Right lobe of liver (tissue), 6 donors: ENCODE measurements at regions not wholly inside any gene's neighbourhood (a gene's known extent, or its start where the extent isn't known, plus 50 kb on each side); places are given as distances from the start of the nearest gene placed in this dataset.
"Not testable (repeated sequence)": the region's sequence is repeated elsewhere in the genome, so short reads cannot be mapped to it uniquely, and the experiment has no call there.

ENCODE experiments used
- ATAC-seq, 4 donors: fragments of 200-7000 bp; cut with Tn5 transposase; one replicate each; pipeline ENCODE4 v1.9.1; 2020; ENCODE audit warnings: mild to moderate bottlenecking in 4 of 4, moderate library complexity in 4 of 4
- DNase-seq, 3 donors: peaks; one replicate each; pipeline ENCODE4 v3.0.0-alpha.2; 2020
- H3K27ac ChIP-seq, 3 donors: fragments of 200-600 bp; one replicate each; pipeline ENCODE4 v1.8.0; 2022
- H3K27me3 ChIP-seq, 2 donors: fragments of 200-600 bp; one replicate each; pipeline ENCODE4 v1.8.0; 2022
- H3K36me3 ChIP-seq, 4 donors: fragments of 200-600 bp; sonication (generic) in 1 of 4; one replicate each; pipeline versions ENCODE4 v1.5.1 to v1.8.0; 2017 to 2022; ENCODE audit warnings: control low read depth in 1 of 4
- H3K4me1 ChIP-seq, 4 donors: fragments of 200-600 bp; sonication (generic) in 1 of 4; one replicate each; pipeline versions ENCODE4 v1.5.1 to v1.8.0; 2017 to 2022; ENCODE audit warnings: control low read depth in 1 of 4
- H3K4me3 ChIP-seq, 3 donors: fragments of 200-600 bp; one replicate each; pipeline ENCODE4 v1.8.0; 2022
- H3K9me3 ChIP-seq, 4 donors: fragments of 200-600 bp; sonication (generic) in 1 of 4; one replicate each; pipeline versions ENCODE4 v1.5.1 to v1.8.0; 2017 to 2022; ENCODE audit warnings: control low read depth in 1 of 4
- POLR2A ChIP-seq: fragments of 450-650 bp; IDR thresholded peaks from one replicate; pipeline ENCODE4 v1.6.1; 2017; ENCODE audit warnings: antibody characterized with exemption, mild to moderate bottlenecking
- WGBS: methylation state at CpG from one replicate; pipeline ENCODE4 v1.1.6; 2018; ENCODE audit warnings: low coverage, low lambda C conversion rate; ENCODE audit not compliant: insufficient coverage; ENCODE audit errors: missing lambda C conversion rate; 5-methylcytosine and 5-hydroxymethylcytosine counted together
- intact Hi-C, 2 donors: fragments of 100-400 bp; cut with DNase I; formaldehyde crosslinking; loops; one replicate each; pipeline versions ENCODE4 v1.11.2 to v1.14.1; 2022
- TF ChIP-seq, protein P1 (sequence below), 4 donors: fragments of 200-600 bp in 3 of 4; fragments of 450-650 bp in 1 of 4; IDR thresholded peaks; one replicate each; pipeline versions ENCODE4 v1.5.1 to v1.8.0; 2016 to 2022; ENCODE audit warnings: antibody characterized with exemption in 4 of 4, mild to moderate bottlenecking in 2 of 4
- donor health status: DM: no; HTN: yes; CAD: no.
- donor health status: DM: no; HTN: no; CAD: no.
- donor health status: DM: no; HTN: no; CAD: no.
- donor health status: DM: no; HTN: yes; CAD: no.
- donor health status: DM: no; HTN: yes; CAD: no.

DNA sequence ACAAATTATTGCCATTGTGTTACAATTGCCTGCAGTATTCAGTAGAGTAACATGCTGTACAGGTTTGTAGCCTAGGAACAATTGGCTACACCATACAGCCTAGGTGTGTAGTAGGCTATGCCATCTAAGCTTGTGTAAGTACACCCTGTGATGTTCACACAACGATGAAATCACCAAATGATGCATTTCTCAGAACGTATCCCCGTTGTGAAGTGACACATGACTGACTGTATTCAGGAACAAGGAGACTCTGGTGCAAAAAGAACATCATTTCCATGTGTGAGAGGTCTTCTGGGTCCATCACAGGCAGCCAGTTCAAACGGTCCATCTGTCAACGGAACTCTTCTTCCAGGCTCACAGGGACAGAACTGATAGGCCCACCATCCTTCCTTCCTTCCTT is 263.7 kb downstream of the ANAPC1 start:
- Histone ChIP-seq H3K4me3 (no peak overlapping the region), H3K9me3 (no peaks in the 10 kb centered on the region), H3K4me1 (peaks cover 0 to 41% (median 12%) of the 10 kb centered on the region in 4 donors), H3K36me3 (no peaks in the 10 kb centered on the region), H3K27me3 (no peaks in the 10 kb centered on the region), H3K27ac (no peak overlapping the region)
- ATAC-seq = no peak
- intact Hi-C loops = no loop called here
- WGBS = 100% methylated on average over 1 of the region's 5 CpGs
- TF ChIP-seq, protein P1, sequence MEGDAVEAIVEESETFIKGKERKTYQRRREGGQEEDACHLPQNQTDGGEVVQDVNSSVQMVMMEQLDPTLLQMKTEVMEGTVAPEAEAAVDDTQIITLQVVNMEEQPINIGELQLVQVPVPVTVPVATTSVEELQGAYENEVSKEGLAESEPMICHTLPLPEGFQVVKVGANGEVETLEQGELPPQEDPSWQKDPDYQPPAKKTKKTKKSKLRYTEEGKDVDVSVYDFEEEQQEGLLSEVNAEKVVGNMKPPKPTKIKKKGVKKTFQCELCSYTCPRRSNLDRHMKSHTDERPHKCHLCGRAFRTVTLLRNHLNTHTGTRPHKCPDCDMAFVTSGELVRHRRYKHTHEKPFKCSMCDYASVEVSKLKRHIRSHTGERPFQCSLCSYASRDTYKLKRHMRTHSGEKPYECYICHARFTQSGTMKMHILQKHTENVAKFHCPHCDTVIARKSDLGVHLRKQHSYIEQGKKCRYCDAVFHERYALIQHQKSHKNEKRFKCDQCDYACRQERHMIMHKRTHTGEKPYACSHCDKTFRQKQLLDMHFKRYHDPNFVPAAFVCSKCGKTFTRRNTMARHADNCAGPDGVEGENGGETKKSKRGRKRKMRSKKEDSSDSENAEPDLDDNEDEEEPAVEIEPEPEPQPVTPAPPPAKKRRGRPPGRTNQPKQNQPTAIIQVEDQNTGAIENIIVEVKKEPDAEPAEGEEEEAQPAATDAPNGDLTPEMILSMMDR (IDR thresholded peaks at IDR 0.05) = no peak
- no peak for TF ChIP-seq POLR2A
- DNase-seq = no peak

DNA sequence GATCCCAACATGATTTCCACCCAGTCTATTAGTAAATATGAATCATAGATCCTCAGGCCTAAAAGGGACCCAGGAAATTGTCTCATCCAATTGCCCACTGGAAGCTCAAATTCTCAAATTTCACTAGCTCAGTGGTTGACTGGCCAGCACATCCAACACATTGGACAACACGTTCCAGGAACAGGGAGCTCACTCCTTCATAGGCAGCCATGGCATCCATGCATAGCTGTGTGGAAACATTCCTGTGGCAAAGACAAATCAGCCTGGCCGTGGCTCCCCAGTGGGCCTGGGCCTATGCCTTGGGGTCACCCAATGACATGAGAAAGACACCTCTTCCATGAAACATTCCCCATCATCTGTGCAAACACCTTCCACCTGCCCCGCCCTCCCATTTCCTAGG is 261.1 kb downstream of the ANAPC1 start:
- TF ChIP-seq, protein P1 (IDR thresholded peaks at IDR 0.05) = no peak
- no peak for TF ChIP-seq POLR2A
- intact Hi-C loops = no loop called here
- H3K27me3 ChIP-seq = no peaks in the 10 kb centered on the region
- ATAC-seq (no peak), DNase-seq (no peak)
- no peaks in the 10 kb centered on the region for H3K9me3 ChIP-seq
- H3K4me1 ChIP-seq = peaks cover 0 to 30% (median 5%) of the 10 kb centered on the region in 4 donors
- H3K36me3 ChIP-seq = no peaks in the 10 kb centered on the region
- no peak overlapping the region for H3K27ac ChIP-seq
- no peak overlapping the region for H3K4me3 ChIP-seq
- 92% methylated on average over 2 of the region's 3 CpGs for WGBS

DNA sequence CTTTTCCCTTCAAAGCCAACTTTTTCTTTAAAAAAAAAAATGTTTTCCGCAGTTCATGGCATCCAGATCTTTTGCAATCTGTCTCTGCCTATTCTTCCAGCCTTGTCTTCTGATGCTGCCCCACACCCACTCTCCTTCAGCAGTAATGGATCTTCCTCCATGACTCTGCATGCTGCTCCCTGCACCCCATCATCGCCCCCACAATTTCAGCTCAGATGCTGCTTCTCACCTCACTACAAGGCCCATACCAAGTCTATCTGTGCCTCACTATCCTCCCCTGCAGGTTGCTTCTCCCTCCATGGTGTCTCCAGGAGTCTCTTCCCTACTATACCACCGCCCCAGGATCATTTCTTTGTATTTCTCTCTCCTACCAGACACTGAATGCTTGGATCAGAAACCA is 260.6 kb downstream of the ANAPC1 start:
- no peak overlapping the region for H3K4me3 ChIP-seq
- no peaks in the 10 kb centered on the region for H3K27me3 ChIP-seq
- no peak for ATAC-seq
- H3K9me3 ChIP-seq = no peaks in the 10 kb centered on the region
- no peak overlapping the region for H3K27ac ChIP-seq
- intact Hi-C loops = no loop called here
- peaks cover 0 to 25% (median 2%) of the 10 kb centered on the region in 4 donors for H3K4me1 ChIP-seq
- DNase-seq = no peak
- WGBS = 86% methylated on average over 3 of the region's 3 CpGs
- TF ChIP-seq, protein P1 (IDR thresholded peaks at IDR 0.05) = no peak
- no peak for TF ChIP-seq POLR2A
- H3K36me3 ChIP-seq = no peaks in the 10 kb centered on the region

DNA sequence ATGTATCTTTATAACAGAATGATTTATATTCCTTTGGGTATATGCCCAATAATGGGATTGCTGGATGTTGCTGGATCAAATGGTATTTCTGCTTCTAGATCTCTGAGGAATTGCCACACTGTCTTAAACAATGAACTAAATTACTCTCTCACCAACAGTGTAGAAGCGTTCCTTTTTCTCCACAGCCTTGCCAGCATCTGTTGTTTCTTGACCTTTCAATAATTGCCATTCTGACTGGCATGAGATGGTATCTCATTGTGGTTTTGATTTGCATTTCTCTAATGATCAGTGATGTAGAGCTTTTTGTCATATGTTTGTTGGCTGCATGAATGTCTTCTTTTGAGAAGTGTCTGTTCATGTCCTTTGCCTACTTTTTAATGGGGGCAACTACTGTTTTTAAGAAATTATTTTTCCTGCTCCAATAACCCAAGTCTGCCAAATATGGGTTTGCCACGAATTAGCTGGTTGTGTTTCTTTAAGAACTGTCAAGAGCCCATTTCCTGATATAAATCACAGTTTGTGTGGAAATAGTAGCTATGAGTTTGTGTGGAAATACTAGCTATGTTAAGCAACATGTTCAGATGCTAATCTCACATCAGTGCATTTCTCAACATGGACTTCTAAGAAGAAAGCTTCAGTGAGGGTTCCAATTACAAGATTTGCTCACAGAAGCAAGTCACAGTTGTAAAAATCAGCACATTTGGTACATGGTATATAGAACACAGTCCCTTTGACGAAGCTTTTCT is 259.4 kb downstream of the ANAPC1 start:
- no peak overlapping the region for H3K4me3 ChIP-seq
- H3K27ac ChIP-seq = peak overlapping the region in 1 of 3 donors; percentile 55
- H3K9me3 ChIP-seq = no peaks in the 10 kb centered on the region
- no peak for TF ChIP-seq POLR2A
- TF ChIP-seq, protein P1 (IDR thresholded peaks at IDR 0.05) = no peak
- peaks cover 0 to 16% (median 0%) of the 10 kb centered on the region in 4 donors for H3K4me1 ChIP-seq
- H3K27me3 ChIP-seq = no peaks in the 10 kb centered on the region
- WGBS = 36% methylated on average over 3 of the region's 3 CpGs
- peak; percentile 66 to 86 (median 82) for ATAC-seq
- intact Hi-C loops = no loop called here
- DNase-seq = no peak
- H3K36me3 ChIP-seq = no peaks in the 10 kb centered on the region

DNA sequence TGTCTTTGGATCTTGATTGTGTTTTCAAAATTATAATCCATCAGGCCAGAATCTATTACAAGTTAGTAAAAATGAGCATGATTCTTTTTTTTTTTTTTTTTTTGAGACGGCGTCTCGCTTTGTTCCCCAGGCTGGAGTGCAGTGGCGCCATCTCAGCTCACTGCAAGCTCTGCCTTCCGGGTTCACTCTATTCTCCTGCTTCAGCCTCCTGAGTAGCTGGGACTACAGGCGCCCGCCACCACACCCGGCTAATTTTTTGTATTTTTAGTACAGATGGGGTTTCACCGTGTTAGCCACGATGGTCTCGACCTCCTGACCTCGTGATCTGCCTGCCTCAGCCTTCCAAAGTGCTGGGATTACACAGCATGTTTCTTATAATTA is 258.8 kb downstream of the ANAPC1 start:
- WGBS = 70% methylated on average over 11 of the region's 12 CpGs
- intact Hi-C loops, H3K36me3 ChIP-seq, DNase-seq, ATAC-seq, H3K27me3 ChIP-seq, H3K9me3 ChIP-seq, H3K4me3 ChIP-seq: not testable (repeated sequence)
- Histone ChIP-seq H3K27ac (peak overlapping the region in 1 of 3 donors; percentile 55), H3K4me1 (peaks cover 0 to 16% (median 0%) of the 10 kb centered on the region in 4 donors)
